Cardiac muscle cell (in vitro differentiated cells and primary cell): ENCODE measurements at regions not wholly inside any gene's neighbourhood (a gene's known extent, or its start where the extent isn't known, plus 50 kb on each side); places are given as distances from the start of the nearest gene placed in this dataset.

ENCODE experiments used
- DNase-seq, 2 donors: peaks; one replicate each; pipeline versions ENCODE4 v3.0.0 to v3.0.0-alpha.2; 2010 to 2017; ENCODE audit warnings: low read depth in 1 of 2, low spot score in 1 of 2
- H3K27ac ChIP-seq: fragments of 200-600 bp; sonication (generic); 2 replicates; pipeline ENCODE4 v1.5.1; 2016
- H3K27me3 ChIP-seq: fragments of 200-600 bp; sonication (generic); 2 replicates; pipeline ENCODE4 v1.6.0; 2016; ENCODE audit warnings: control low read depth
- H3K36me3 ChIP-seq: fragments of 200-600 bp; sonication (generic); 2 replicates; pipeline ENCODE4 v1.5.1; 2016; ENCODE audit warnings: control low read depth
- H3K4me1 ChIP-seq: fragments of 200-600 bp; sonication (generic); 2 replicates; pipeline ENCODE4 v1.8.1; 2017; ENCODE audit warnings: low read depth, mild to moderate bottlenecking, mixed run types
- H3K4me3 ChIP-seq: fragments of 200-600 bp; sonication (generic); 2 replicates; pipeline ENCODE4 v1.5.1; 2016; ENCODE audit warnings: mild to moderate bottlenecking
- H3K9me3 ChIP-seq: fragments of 200-600 bp; sonication (generic); 2 replicates; pipeline ENCODE4 v1.5.1; 2017; ENCODE audit warnings: low read depth, mild to moderate bottlenecking, control low read depth
- TF ChIP-seq, protein P1 (sequence below): IDR thresholded peaks from 2 replicates; pipeline ENCODE4 v1.5.1; 2012; ENCODE audit warnings: low read depth, mild to moderate bottlenecking, low read length

DNA sequence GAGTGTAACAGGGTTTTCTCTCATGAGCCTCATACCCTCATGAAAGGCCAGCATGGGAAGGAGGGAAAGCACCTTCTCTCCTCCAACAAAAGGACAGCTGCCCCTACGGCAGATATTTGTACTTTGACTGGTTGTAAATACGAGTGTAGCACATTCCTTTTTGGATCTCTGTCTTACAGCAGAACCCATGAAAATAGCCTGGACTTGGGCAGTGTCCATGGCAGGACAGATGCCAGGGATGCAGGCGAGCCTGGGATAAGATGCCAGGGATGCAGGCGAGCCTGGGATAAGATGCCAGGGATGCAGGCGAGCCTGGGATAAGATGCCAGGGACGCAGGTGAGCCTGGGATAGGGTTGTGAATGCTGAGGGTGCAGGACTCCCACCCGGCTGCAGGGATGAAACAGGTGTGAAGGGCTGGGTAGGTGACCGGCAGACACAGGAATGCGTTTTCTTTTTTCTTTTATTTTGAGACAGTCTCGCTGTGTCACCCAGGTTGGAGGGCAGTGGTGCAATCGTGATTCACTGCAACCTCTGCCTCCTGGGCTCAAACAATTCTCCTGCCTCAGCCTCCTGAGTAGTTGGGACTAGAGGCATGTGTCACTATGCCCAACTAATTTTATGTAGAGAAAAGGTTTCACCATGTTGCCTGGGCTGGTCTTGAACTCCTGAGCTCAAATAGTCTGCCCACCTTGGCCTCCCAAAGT, 120.0 kb downstream of the BEGAIN start:
- H3K4me1 ChIP-seq: no peaks in the 10 kb centered on the region
- TF ChIP-seq, protein P1, sequence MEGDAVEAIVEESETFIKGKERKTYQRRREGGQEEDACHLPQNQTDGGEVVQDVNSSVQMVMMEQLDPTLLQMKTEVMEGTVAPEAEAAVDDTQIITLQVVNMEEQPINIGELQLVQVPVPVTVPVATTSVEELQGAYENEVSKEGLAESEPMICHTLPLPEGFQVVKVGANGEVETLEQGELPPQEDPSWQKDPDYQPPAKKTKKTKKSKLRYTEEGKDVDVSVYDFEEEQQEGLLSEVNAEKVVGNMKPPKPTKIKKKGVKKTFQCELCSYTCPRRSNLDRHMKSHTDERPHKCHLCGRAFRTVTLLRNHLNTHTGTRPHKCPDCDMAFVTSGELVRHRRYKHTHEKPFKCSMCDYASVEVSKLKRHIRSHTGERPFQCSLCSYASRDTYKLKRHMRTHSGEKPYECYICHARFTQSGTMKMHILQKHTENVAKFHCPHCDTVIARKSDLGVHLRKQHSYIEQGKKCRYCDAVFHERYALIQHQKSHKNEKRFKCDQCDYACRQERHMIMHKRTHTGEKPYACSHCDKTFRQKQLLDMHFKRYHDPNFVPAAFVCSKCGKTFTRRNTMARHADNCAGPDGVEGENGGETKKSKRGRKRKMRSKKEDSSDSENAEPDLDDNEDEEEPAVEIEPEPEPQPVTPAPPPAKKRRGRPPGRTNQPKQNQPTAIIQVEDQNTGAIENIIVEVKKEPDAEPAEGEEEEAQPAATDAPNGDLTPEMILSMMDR: no peak
- DNase-seq: no peak
- no peaks in the 10 kb centered on the region for H3K36me3 ChIP-seq
- no peak overlapping the region for H3K4me3 ChIP-seq
- no peak overlapping the region for H3K27ac ChIP-seq
- peaks cover 6% of the 10 kb centered on the region for H3K27me3 ChIP-seq
- H3K9me3 ChIP-seq: no peaks in the 10 kb centered on the region

DNA sequence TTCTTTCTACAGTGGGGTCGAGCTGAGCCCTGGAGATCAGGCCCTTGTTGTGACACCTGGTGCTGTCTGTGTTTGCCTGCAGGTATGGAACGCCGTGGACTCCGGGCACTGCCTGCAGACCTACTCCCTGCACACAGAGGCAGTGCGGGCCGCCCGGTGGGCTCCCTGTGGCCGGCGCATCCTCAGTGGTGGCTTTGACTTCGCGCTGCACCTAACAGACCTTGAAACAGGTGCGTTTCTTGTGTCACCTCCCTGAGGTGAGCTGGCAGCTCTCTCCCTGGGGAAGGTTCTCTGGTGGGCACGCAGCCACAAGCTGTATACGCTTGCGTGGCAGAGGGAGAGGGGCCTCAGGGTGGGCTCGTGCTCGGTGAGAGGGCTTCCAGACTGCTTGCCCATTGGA, 119.3 kb downstream of the BEGAIN start:
- TF ChIP-seq, protein P1: no peak
- no peak overlapping the region for H3K4me3 ChIP-seq
- no peak for DNase-seq
- peaks cover 6% of the 10 kb centered on the region for H3K27me3 ChIP-seq
- H3K4me1 ChIP-seq: no peaks in the 10 kb centered on the region
- no peaks in the 10 kb centered on the region for H3K36me3 ChIP-seq
- no peaks in the 10 kb centered on the region for H3K9me3 ChIP-seq
- H3K27ac ChIP-seq: no peak overlapping the region

DNA sequence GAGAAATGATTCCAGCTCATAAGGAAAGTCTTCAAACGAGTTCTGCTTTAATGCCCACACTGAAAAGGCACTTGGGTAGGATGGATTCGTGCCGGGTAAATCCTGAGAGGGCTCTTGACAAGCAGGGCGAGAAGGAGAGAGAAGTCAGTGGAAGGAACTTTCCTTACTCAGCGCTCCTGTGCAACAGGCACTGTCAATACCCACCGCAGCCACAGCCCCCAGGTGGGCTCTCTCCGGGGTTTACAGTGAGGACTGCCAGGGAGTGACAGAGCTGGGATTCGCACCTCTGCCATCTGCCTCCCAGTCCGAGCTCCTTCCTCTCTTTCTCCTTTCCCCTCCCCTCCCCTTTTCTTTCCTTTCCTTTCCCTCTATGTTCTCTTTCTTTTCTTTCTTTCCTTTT, 118.7 kb downstream of the BEGAIN start:
- no peaks in the 10 kb centered on the region for H3K36me3 ChIP-seq
- no peak for DNase-seq
- no peaks in the 10 kb centered on the region for H3K4me1 ChIP-seq
- TF ChIP-seq, protein P1: no peak
- no peak overlapping the region for H3K27ac ChIP-seq
- peaks cover 3% of the 10 kb centered on the region for H3K27me3 ChIP-seq
- no peak overlapping the region for H3K4me3 ChIP-seq
- H3K9me3 ChIP-seq: no peaks in the 10 kb centered on the region

DNA sequence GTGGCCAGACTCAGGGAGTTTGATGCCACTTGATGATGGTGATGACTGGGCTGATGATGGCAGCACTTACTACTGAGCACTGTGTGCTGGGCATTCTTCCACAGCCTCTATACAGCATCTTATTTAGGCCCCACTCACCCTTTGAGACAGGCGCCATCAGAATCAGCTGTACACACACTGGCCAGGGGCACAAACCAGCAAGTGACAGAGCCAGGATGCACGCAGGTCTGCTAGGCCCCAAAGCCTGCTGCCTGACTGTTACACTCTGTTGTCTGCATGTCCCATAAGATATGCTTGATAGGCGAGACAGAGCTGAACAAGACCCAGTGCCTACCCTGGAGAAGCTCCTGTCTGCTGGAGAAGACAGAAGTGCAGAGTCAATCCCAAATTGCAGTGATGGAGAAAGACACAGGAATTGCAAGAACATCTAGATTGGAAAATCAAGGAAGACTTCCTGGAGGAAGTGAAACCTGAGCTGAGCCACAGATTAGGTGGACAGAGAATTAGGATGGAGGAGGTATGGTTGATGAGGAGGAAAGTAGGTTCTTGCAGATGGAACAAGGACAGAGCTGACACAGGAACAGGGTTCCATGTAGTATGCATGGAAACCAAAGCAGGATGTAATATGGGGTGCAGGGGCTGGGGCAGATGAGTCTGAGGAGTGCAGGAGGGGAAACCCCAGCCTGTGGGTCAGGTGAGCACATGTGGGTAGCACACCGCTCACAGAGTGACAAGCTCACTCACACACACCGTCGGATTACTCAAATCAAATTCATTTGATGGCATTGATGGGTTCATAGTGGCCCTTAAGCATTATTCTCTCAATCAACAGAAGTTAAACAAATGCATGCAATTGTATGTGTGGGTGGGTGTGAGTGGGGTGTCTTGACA, 117.3 kb downstream of the BEGAIN start:
- no peak for DNase-seq
- H3K27ac ChIP-seq: no peak overlapping the region
- no peaks in the 10 kb centered on the region for H3K9me3 ChIP-seq
- no peaks in the 10 kb centered on the region for H3K36me3 ChIP-seq
- no peaks in the 10 kb centered on the region for H3K27me3 ChIP-seq
- TF ChIP-seq, protein P1: no peak
- H3K4me3 ChIP-seq: no peak overlapping the region
- H3K4me1 ChIP-seq: no peaks in the 10 kb centered on the region

DNA sequence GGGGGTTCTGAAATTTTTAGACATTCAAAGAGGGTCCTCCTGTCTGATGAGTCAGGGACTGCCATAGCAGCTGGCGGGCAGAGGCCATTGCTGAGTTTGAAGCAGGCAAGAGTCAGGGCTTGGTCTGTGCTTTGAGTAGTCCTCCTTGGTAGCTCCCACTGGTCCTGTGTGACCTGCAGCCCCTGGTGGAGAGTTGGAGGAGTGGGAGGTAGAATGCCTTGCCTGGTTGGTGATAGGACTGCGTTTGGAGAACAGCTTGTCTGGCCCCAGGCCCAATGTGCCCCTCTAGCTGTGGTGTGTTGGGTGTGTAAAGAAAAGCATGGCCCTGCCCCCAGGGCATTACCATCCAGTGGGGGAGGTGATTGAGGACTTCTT, 116.7 kb downstream of the BEGAIN start:
- Histone ChIP-seq H3K4me3 (no peak overlapping the region), H3K9me3 (no peaks in the 10 kb centered on the region), H3K36me3 (no peaks in the 10 kb centered on the region), H3K27ac (no peak overlapping the region), H3K27me3 (no peaks in the 10 kb centered on the region), H3K4me1 (no peaks in the 10 kb centered on the region)
- no peak for DNase-seq
- TF ChIP-seq, protein P1: no peak
